ENCODE measurements at regions not wholly inside any gene's neighbourhood (a gene's known extent, or its start where the extent isn't known, plus 50 kb on each side); places are given as distances from the start of the nearest gene placed in this dataset.
"Not testable (repeated sequence)": the region's sequence is repeated elsewhere in the genome, so short reads cannot be mapped to it uniquely, and the experiment has no call there.

DNA sequence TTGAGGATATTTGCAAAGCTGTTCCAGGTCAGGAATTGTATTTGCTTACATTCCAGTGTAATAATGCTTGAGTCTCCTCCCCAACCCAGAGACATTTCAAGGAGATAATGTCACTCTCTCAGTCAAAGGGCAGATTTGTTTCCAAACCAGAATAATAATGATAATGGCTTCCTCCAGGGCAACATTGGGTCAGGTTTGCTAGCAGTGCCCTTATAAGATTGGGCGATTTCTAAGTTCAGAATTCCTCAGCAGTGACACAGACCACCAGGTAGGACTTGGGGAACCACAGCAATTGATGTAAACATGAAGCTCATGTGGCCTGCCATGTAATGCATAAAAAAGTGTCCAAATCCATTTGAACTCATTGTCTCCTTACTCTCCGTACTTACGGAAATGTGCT, 125.2 kb downstream of the BMP15 start:
- peaks cover 0 to 2% (median 0%) of the 10 kb centered on the region in 6 donors for H3K9me3 Mint-ChIP-seq
- H3K27ac Mint-ChIP-seq = no peak overlapping the region
- H3K36me3 Mint-ChIP-seq = no peaks in the 10 kb centered on the region

DNA sequence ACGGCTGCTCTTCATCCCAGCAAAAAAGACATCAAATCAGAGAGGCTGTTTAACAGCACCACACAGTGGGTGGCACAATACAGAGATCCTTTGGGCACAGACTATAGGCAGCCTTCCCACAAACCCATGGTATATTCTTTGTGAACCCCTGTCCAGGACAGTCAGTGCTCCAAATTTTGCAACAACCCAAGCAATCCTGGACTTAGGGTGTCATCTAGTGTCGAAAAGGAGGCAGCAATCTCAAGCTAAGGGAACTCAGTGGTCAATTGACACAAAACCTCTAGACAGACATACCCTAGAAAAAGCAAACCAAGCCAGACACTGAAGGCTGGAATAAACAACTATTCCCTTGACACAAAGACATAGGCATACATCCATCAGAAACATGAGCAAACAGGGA, 137.4 kb downstream of the BMP15 start:
- no peaks in the 10 kb centered on the region for H3K9me3 Mint-ChIP-seq
- no peaks in the 10 kb centered on the region for H3K4me1 Mint-ChIP-seq
- peaks cover 0 to 30% (median 0%) of the 10 kb centered on the region in 3 donors for H3K27me3 Mint-ChIP-seq (ENCODE audit: low read depth in 3 of 3)
- H3K36me3 Mint-ChIP-seq = no peaks in the 10 kb centered on the region
- H3K4me3 Mint-ChIP-seq = no peak overlapping the region
- DNase-seq = no peak
- no peak overlapping the region for H3K27ac Mint-ChIP-seq

More for the DNA sequence above, 125.2 kb downstream of the BMP15 start:
- Mint-ChIP-seq H3K4me1 (no peaks in the 10 kb centered on the region), H3K27me3 (ENCODE audit: low read depth in 3 of 3) (peaks cover 0 to 8% (median 4%) of the 10 kb centered on the region in 3 donors), H3K4me3 (no peak overlapping the region)
- no peak for DNase-seq

DNA sequence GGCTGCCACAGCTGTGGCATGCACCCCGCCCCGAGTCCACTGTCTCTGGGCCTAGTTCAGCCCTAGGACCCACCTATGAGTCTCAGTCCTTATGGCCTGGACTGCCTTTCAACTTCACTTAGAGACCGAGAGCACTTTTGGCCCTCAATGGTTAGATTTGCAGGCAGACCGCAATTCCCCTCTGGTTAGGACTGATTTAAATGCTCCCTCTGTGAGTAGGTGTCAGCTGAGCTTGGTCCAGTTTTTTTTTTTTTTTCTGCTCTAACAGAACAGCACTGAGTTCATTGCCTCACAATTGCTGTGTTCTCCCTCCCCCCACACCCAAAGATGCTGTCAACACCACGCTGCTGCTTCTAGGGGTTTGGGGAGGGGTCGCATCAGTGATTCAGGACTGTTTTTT, 143.2 kb downstream of the BMP15 start:
- Mint-ChIP-seq H3K36me3 (no peaks in the 10 kb centered on the region), H3K27ac (no peak overlapping the region), H3K4me3 (no peak overlapping the region), H3K4me1 (no peaks in the 10 kb centered on the region), H3K9me3 (no peaks in the 10 kb centered on the region), H3K27me3 (ENCODE audit: low read depth in 3 of 3) (peaks cover 0 to 7% (median 0%) of the 10 kb centered on the region in 3 donors)
- no peak for DNase-seq

DNA sequence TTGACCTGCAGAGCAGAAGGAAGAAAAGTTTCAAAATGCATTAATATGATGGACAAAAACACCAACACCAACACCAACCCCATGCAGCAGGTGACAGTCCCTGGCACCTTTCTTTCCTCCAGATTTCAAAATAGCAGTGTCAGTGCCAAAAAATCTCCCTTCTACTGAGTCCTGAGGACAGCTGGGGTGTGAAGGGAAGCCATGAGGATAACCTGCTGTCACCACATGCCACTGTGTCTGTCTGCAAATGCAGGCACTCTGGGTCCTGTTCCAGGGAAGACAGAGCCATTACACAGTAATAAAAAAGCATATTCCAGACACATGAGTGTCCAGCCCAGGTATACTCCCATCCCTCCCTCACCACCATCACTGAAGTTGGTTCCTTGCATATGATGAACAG, 187.5 kb downstream of the BMP15 start:
- H3K9me3 Mint-ChIP-seq = no peaks in the 10 kb centered on the region
- no peaks in the 10 kb centered on the region for H3K4me1 Mint-ChIP-seq
- no peak for DNase-seq
- H3K4me3 Mint-ChIP-seq = no peak overlapping the region
- no peak overlapping the region for H3K27ac Mint-ChIP-seq
- no peaks in the 10 kb centered on the region for H3K36me3 Mint-ChIP-seq
- H3K27me3 Mint-ChIP-seq (ENCODE audit: low read depth in 3 of 3) = peaks cover 0 to 7% (median 0%) of the 10 kb centered on the region in 3 donors

DNA sequence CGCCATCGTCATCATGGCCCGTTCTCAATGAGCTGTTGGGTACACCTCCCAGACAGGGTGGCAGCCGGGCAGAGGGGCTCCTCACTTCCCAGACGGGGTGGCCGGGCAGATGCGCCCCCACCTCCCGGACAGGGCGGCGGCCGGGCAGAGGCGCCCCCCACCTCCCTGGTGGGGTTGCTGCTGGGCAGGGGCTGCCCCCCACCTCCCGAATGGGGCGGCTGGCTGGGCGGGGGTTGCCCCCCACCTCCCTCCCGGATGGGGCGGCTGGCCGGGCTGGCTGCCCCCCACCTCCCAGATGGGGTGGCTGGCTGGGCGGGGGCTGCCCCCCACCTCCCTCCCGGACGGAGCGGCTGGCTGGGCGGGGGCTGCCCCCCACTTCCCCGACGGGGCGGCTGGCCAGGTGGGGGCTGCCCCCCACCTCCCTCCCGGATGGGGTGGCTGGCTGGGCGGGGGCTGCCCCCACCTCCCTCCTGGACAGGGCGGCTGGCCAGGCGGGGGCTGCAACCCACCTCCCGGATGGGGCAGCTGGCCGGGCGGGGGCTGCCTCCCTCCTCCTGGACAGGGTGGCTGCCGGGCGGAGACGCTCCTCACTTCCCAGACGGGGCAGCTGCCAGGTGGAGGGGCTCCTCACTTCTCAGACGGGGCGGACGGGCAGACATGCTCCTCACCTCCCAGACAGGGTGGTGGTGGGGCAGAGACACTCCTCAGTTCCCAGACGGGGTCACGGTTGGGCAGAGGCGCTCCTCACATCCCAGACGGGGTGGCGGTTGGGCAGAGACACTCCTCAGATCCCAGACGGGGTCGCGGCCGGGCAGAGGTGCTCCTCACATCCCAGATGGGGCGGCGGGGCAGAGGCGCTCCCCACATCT, 208.8 kb downstream of the BMP15 start:
- not testable (repeated sequence) for H3K9me3 Mint-ChIP-seq, H3K4me3 Mint-ChIP-seq

DNA sequence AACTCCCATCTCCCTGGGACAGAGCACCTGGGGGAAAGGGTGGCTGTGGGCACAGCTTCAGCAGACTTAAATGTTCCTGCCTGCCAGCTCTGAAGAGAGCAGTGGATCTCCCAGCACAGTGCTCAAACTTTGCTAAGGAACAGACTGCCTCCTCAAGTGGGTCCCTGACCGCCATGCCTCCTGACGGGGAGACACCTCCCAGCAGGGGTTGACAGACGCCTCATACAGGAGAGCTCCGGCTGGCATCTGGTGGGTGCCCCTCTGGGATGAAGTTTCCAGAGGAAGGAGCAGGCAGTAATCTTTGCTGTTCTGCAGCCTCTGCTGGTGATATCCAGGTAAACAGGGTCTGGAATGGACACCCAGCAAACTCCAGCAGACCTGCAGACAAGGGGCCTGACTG, 206.9 kb upstream of the NUDT10 start:
- not testable (repeated sequence) for H3K4me1 Mint-ChIP-seq; H3K27ac Mint-ChIP-seq; H3K36me3 Mint-ChIP-seq; H3K9me3 Mint-ChIP-seq; H3K4me3 Mint-ChIP-seq; H3K27me3 Mint-ChIP-seq (ENCODE audit: low read depth in 3 of 3); DNase-seq

More for the DNA sequence above, 208.8 kb downstream of the BMP15 start:
- H3K27ac Mint-ChIP-seq; H3K27me3 Mint-ChIP-seq (ENCODE audit: low read depth in 3 of 3); DNase-seq; H3K36me3 Mint-ChIP-seq; H3K4me1 Mint-ChIP-seq: not testable (repeated sequence)

DNA sequence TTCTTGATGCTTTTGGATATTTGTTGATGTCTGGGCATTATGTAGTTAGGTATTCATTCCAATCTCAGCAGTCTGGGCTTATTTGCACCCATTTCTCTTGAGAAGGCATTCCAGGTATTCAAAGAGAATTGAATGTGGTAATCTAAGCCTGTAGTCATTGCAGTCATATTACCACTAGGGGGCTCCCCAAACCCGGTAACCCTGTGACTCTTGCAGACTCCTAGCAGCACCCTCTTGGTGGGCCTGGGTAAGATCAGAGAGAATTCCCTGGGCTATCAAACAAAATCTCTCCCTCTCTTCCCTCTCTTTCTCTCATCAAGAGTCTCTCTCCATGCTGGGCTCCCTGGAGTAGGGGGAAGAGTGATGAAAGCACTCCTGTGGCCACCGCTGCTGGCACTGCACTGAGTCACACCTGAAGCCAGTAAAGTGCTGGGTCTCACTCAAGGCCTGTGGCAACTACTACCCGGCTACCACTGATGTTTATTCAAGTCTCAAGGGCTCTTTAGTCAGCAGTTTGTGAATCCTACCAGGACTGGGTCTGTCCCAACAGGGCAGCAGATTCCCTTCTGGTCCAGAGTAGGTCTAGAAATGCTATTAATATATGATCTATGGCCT, 187.7 kb upstream of the NUDT10 start:
- H3K4me1 Mint-ChIP-seq = no peaks in the 10 kb centered on the region
- H3K27ac Mint-ChIP-seq = no peak overlapping the region
- peak in 2 of 3 donors; percentile 12 to 22 for DNase-seq
- H3K9me3 Mint-ChIP-seq = no peaks in the 10 kb centered on the region
- H3K36me3 Mint-ChIP-seq = no peaks in the 10 kb centered on the region
- H3K4me3 Mint-ChIP-seq = no peak overlapping the region
- peaks cover 4 to 11% (median 10%) of the 10 kb centered on the region in 3 donors for H3K27me3 Mint-ChIP-seq (ENCODE audit: low read depth in 3 of 3)

DNA sequence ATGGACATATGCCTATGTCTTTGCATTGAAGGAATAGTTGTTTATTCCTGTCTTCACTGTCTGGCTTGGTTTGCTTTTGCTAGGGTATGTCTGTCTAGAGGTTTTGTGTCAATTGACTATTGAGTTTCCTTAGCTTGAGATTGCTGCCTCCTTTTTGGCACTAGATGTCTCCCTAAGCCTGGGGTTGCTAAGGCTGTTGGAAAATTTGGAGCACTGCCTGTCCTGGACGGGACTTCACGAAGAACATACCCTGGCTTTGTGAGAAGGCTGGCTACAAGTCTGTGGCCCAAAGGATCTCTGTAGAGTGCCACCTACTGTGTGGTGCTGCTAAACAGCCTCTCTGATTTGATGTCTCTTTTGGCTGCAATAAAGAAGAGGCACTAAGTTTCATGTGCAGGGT, 183.8 kb upstream of the NUDT10 start:
- Mint-ChIP-seq H3K36me3 (no peaks in the 10 kb centered on the region), H3K27ac (no peak overlapping the region), H3K4me1 (no peaks in the 10 kb centered on the region), H3K9me3 (no peaks in the 10 kb centered on the region), H3K27me3 (ENCODE audit: low read depth in 3 of 3) (peaks cover 8 to 14% (median 10%) of the 10 kb centered on the region in 3 donors), H3K4me3 (no peak overlapping the region)
- no peak for DNase-seq

DNA sequence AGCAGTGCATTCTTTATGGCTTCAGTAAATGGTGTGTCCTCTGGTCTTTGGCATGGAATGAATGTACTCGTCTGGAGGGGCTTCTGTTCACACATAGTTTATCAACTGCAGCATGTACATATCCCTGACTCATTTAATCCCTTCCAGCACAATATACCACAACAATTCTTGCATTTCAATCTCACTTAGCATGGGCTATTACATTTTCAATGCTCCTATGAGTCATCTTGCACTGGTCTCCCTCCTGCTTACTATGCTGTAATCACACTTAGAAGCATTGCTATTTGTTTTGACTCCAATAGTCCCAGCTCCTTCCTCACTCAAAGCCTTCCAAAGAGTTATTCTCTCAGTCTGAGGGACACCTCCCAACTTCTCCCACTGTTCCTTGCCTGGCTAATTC, 180.9 kb upstream of the NUDT10 start:
- no peak for DNase-seq

DNA sequence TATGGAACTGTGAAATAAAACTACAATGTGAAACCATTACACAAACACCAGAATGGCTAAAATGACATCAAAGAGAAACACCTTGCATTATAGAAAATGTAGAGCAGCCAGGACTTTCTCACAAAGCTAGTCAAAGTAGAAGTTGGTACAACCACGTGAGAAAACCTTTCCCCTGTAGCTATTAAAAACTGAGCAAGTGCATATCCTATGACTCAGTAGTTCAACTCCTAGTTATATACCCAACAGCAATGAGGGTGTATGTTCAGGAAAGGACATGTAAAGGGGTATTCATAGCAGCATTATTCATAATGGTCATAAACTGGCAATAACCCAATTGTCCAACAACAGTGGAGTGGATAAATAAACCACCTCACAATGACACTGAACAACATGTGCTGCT, 177.5 kb upstream of the NUDT10 start:
- DNase-seq = no peak
- Mint-ChIP-seq H3K36me3 (no peaks in the 10 kb centered on the region), H3K4me3 (no peak overlapping the region), H3K4me1 (no peaks in the 10 kb centered on the region), H3K27me3 (ENCODE audit: low read depth in 3 of 3) (peaks cover 4 to 19% (median 9%) of the 10 kb centered on the region in 3 donors), H3K27ac (no peak overlapping the region), H3K9me3 (no peaks in the 10 kb centered on the region)

More for the DNA sequence above, 180.9 kb upstream of the NUDT10 start:
- H3K27me3 Mint-ChIP-seq (ENCODE audit: low read depth in 3 of 3) = peaks cover 8 to 19% (median 8%) of the 10 kb centered on the region in 3 donors
- H3K4me1 Mint-ChIP-seq = no peaks in the 10 kb centered on the region
- no peaks in the 10 kb centered on the region for H3K36me3 Mint-ChIP-seq
- H3K27ac Mint-ChIP-seq = no peak overlapping the region
- no peak overlapping the region for H3K4me3 Mint-ChIP-seq
- H3K9me3 Mint-ChIP-seq = no peaks in the 10 kb centered on the region

DNA sequence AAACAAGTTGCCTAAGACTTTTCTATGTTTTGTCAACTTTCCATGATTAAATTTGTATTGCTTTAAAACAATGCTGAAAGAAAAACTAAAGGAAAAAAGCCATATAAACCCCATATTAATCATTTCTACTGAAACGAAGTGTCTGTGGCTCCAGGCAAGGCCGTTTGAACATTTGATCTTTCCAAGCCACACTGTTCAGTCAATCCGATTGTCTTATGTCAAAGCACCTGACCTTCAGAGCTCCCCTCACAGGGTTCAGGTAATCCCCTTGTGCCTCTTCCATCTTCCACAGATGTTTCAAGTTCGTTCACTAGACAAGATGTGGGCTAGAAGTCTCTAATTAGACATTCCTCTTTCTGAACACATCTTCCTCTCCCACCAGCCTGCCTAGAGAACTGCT, 177.1 kb upstream of the NUDT10 start:
- H3K27ac Mint-ChIP-seq = no peak overlapping the region
- H3K9me3 Mint-ChIP-seq = no peaks in the 10 kb centered on the region
- no peaks in the 10 kb centered on the region for H3K4me1 Mint-ChIP-seq
- peaks cover 4 to 19% (median 6%) of the 10 kb centered on the region in 3 donors for H3K27me3 Mint-ChIP-seq (ENCODE audit: low read depth in 3 of 3)
- no peak overlapping the region for H3K4me3 Mint-ChIP-seq
- H3K36me3 Mint-ChIP-seq = no peaks in the 10 kb centered on the region
- DNase-seq = no peak

DNA sequence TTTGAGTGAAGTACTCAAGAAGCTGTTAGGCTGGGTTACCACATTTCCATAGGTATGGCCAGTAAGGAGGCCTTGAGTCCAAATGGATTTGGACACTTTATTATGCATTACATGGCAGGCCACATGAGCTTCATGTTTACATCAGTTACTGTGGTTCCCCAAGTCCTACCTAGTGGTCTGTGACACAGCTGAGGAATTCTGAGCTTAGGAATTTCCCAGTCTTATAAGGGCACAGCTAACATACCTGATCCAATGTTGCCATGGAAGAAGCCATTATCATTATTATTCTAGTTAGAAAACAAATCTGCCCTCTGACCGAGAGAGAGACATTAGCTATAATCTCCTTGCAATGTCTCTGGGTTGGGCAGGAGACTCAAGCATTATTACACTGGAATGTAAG, 174.4 kb upstream of the NUDT10 start:
- Mint-ChIP-seq H3K4me1 (no peaks in the 10 kb centered on the region), H3K9me3 (no peaks in the 10 kb centered on the region), H3K4me3 (no peak overlapping the region), H3K27me3 (ENCODE audit: low read depth in 3 of 3) (peaks cover 0 to 16% (median 5%) of the 10 kb centered on the region in 3 donors), H3K36me3 (no peaks in the 10 kb centered on the region), H3K27ac (no peak overlapping the region)
- DNase-seq = no peak

DNA sequence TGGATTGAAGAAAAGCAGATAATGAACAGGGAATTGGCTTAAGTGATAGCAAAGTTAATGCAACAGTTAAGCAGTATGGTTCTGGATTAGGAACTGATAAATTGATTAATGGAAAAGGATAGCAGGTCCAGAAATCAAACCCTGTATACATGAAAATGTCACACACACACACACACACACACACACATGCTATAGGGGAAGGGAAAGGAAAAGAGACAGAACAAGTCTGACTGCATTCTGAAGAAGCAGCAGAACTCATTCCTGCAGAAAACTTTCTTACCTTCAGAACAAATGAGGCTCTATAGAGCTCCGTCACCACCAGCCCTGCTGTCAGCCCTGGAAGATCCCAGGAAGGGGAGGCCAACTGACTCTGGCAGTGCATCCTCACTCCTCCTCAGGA, 173.2 kb upstream of the NUDT10 start:
- H3K4me1 Mint-ChIP-seq, H3K27ac Mint-ChIP-seq, H3K36me3 Mint-ChIP-seq, H3K4me3 Mint-ChIP-seq, DNase-seq, H3K9me3 Mint-ChIP-seq: not testable (repeated sequence)
- peaks cover 0 to 11% (median 8%) of the 10 kb centered on the region in 3 donors for H3K27me3 Mint-ChIP-seq (ENCODE audit: low read depth in 3 of 3)

DNA sequence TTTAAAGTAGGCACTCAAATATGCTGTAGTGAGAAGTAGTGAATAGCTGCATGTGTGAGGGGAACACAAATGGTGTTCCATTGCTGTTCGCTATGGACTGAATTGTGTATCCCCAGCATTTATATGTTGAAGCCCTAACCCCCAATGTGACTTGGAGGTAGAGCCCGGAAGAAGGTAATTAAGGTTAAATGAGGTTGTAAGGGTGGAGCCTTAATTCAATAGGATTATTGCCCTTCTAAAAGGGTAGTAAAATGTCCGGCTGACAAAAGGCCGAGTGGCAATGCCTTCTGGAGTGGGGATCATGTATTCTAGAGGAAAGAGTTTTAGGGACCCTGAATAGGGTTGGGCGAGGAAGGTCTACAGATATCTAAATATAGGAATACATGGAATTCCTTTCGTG, 168.9 kb upstream of the NUDT10 start:
- DNase-seq = no peak
- Mint-ChIP-seq H3K9me3 (no peaks in the 10 kb centered on the region), H3K4me3 (no peak overlapping the region), H3K36me3 (no peaks in the 10 kb centered on the region), H3K4me1 (no peaks in the 10 kb centered on the region), H3K27me3 (ENCODE audit: low read depth in 3 of 3) (peaks cover 0 to 6% (median 2%) of the 10 kb centered on the region in 3 donors), H3K27ac (no peak overlapping the region)
